Body of pancreas (tissue), 4 donors: ENCODE measurements at regions not wholly inside any gene's neighbourhood (a gene's known extent, or its start where the extent isn't known, plus 50 kb on each side); places are given as distances from the start of the nearest gene placed in this dataset.
"Not testable (repeated sequence)": the region's sequence is repeated elsewhere in the genome, so short reads cannot be mapped to it uniquely, and the experiment has no call there.

Experiments
- ATAC-seq: fragments of 150-250 bp; one replicate; pipeline ENCODE4 v1.9.1; 2016
- DNase-seq, 4 donors: peaks; one replicate each; pipeline ENCODE4 v3.0.0-alpha.2; 2019
- H3K27ac ChIP-seq, 4 donors: fragments of 200-600 bp; sonication (generic); 1 replicate in 3 of 4; 2 replicates in 1 of 4; pipeline versions ENCODE4 v1.5.1 to v1.6.1; 2016 to 2019; ENCODE audit warnings: mild to moderate bottlenecking in 1 of 4, mixed read lengths in 1 of 4, moderate library complexity in 1 of 4
- H3K27me3 ChIP-seq, 2 donors: fragments of 200-600 bp; sonication (generic); one replicate each; pipeline ENCODE4 v1.6.0; 2016; ENCODE audit warnings: mild to moderate bottlenecking in 1 of 2
- H3K36me3 ChIP-seq, 2 donors: fragments of 200-600 bp; sonication (generic); replicated peaks in 1 of 2; 2 replicates each; pipeline ENCODE4 v1.5.1; 2016; ENCODE audit warnings: low read depth in 2 of 2; ENCODE audit not compliant: insufficient read depth in 1 of 2
- H3K4me1 ChIP-seq: fragments of 200-600 bp; sonication (generic); one replicate; pipeline ENCODE4 v1.6.0; 2016
- H3K4me3 ChIP-seq, 2 donors: fragments of 200-600 bp; sonication (generic); 1 replicate in 1 of 2; 2 replicates in 1 of 2; pipeline ENCODE4 v1.5.1; 2016 to 2019
- H3K9me3 ChIP-seq, 3 donors: fragments of 200-600 bp; sonication (generic); 1 replicate in 2 of 3; 2 replicates in 1 of 3; pipeline ENCODE4 v1.5.1; 2016
- CTCF ChIP-seq, 7 experiments: fragments of 450-650 bp in 4 of 7; fragments of 200-600 bp in 3 of 7; sonication (generic) in 3 of 7; IDR thresholded peaks; one replicate each; pipeline ENCODE4 v1.5.1; 2016 to 2019; ENCODE audit warnings: antibody characterized with exemption in 7 of 7
- POLR2A ChIP-seq, 3 donors: fragments of 450-650 bp; IDR thresholded peaks; one replicate each; pipeline ENCODE4 v1.6.1; 2016; ENCODE audit warnings: antibody characterized with exemption in 3 of 3, mild to moderate bottlenecking in 2 of 3
- WGBS, 2 donors: methylation state at CpG; one replicate each; pipeline ENCODE4 v1.1.5; 2017; 5-methylcytosine and 5-hydroxymethylcytosine counted together
- intact Hi-C: fragments of 100-400 bp; cut with DNase I; formaldehyde crosslinking; loops from one replicate; pipeline ENCODE4 v1.15.1; 2023

GRCh38 chr12:87020071-87020470 is 763.9 kb upstream of the MGAT4C start:
- WGBS, 2 donors: 54 to 57% methylated on average over 1 of the region's 1 CpG
- Histone ChIP-seq H3K27ac (no peak overlapping the region), H3K9me3 (no peaks in the 10 kb centered on the region), H3K4me3 (no peak overlapping the region), H3K36me3 (no peaks in the 10 kb centered on the region), H3K4me1 (no peaks in the 10 kb centered on the region), H3K27me3 (no peaks in the 10 kb centered on the region)
- no peak for TF ChIP-seq CTCF (IDR thresholded peaks at IDR 0.05)
- no peak for TF ChIP-seq POLR2A (IDR thresholded peaks at IDR 0.05)
- intact Hi-C loops: no loop called here
- no peak for ATAC-seq
- DNase-seq: no peak

- Histone ChIP-seq H3K4me1 (no peaks in the 10 kb centered on the region), H3K36me3 (no peaks in the 10 kb centered on the region), H3K27me3 (no peaks in the 10 kb centered on the region), H3K9me3 (no peaks in the 10 kb centered on the region), H3K4me3 (no peak overlapping the region), H3K27ac (no peak overlapping the region)
- no peak for DNase-seq
- intact Hi-C loops: no loop called here
- WGBS, 2 donors: 80 to 81% methylated on average over 3 of the region's 3 CpGs
- ATAC-seq: no peak
- no peak for TF ChIP-seq POLR2A (IDR thresholded peaks at IDR 0.05)
- no peak for TF ChIP-seq CTCF (IDR thresholded peaks at IDR 0.05)
Measured at GRCh38 chr12:87015352-87015751, 759.2 kb upstream of the MGAT4C start.

GRCh38 chr12:87008785-87009384 is 752.7 kb upstream of the MGAT4C start:
- Histone ChIP-seq H3K9me3 (no peaks in the 10 kb centered on the region), H3K36me3 (no peaks in the 10 kb centered on the region), H3K27ac (no peak overlapping the region), H3K4me3 (no peak overlapping the region), H3K27me3 (no peaks in the 10 kb centered on the region), H3K4me1 (no peaks in the 10 kb centered on the region)
- WGBS, 2 donors: 3 to 31% methylated on average over 1 of the region's 1 CpG
- DNase-seq (no peak), ATAC-seq (no peak)
- intact Hi-C loops: no loop called here
- TF ChIP-seq CTCF (IDR thresholded peaks at IDR 0.05): no peak
- no peak for TF ChIP-seq POLR2A (IDR thresholded peaks at IDR 0.05)

- TF ChIP-seq CTCF (IDR thresholded peaks at IDR 0.05) (no peak), POLR2A (IDR thresholded peaks at IDR 0.05) (no peak)
- WGBS, 2 donors: 22 to 29% methylated on average over 1 of the region's 1 CpG
- DNase-seq: no peak
- Histone ChIP-seq H3K27ac (no peak overlapping the region), H3K27me3 (no peaks in the 10 kb centered on the region), H3K4me1 (no peaks in the 10 kb centered on the region), H3K4me3 (no peak overlapping the region), H3K9me3 (no peaks in the 10 kb centered on the region), H3K36me3 (no peaks in the 10 kb centered on the region)
- intact Hi-C loops: no loop called here
- ATAC-seq: no peak
Measured at GRCh38 chr12:87001102-87001501, 744.9 kb upstream of the MGAT4C start.

- no peaks in the 10 kb centered on the region for H3K27me3 ChIP-seq
- no peak for DNase-seq
- 77 to 86% methylated on average over 4 of the region's 4 CpGs for WGBS, 2 donors
- H3K4me1 ChIP-seq: no peaks in the 10 kb centered on the region
- H3K36me3 ChIP-seq: no peaks in the 10 kb centered on the region
- ATAC-seq: no peak
- TF ChIP-seq CTCF (IDR thresholded peaks at IDR 0.05): no peak
- no peak for TF ChIP-seq POLR2A (IDR thresholded peaks at IDR 0.05)
- intact Hi-C loops: no loop called here
- H3K9me3 ChIP-seq: no peaks in the 10 kb centered on the region
- no peak overlapping the region for H3K4me3 ChIP-seq
- H3K27ac ChIP-seq: no peak overlapping the region
Measured at GRCh38 chr12:86985298-86985697, 729.1 kb upstream of the MGAT4C start.

- H3K36me3 ChIP-seq, H3K4me3 ChIP-seq, DNase-seq, H3K27ac ChIP-seq, ATAC-seq, H3K4me1 ChIP-seq, intact Hi-C loops, H3K27me3 ChIP-seq, H3K9me3 ChIP-seq: not testable (repeated sequence)
- 68 to 71% methylated on average over 7 of the region's 7 CpGs for WGBS, 2 donors
Measured at GRCh38 chr12:86970595-86970994, 714.4 kb upstream of the MGAT4C start.
